ENCODE measurements at regions not wholly inside any gene's neighbourhood (a gene's known extent, or its start where the extent isn't known, plus 50 kb on each side); places are given as distances from the start of the nearest gene placed in this dataset.

DNA sequence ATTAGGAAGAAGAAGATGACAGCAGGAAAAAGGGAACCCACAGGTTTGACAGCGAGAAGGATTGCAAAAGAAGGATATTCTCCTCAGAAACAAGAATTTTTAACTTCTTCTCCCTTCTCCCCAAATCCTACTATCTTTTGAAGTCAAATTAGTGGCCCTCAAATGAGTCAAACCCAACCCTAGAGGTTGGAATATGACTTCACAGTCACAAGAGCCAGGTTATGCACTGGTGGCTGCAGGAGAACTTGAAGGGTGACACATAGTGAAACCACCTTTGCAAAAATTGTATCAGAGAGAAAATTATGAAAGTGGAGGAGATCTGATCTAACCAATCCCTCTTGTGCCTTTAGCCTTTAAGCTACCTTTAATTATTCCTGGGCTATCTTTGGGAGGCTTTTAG lies 386.2 kb upstream of the CCDC196 start:
- TF ChIP-seq, protein P1, sequence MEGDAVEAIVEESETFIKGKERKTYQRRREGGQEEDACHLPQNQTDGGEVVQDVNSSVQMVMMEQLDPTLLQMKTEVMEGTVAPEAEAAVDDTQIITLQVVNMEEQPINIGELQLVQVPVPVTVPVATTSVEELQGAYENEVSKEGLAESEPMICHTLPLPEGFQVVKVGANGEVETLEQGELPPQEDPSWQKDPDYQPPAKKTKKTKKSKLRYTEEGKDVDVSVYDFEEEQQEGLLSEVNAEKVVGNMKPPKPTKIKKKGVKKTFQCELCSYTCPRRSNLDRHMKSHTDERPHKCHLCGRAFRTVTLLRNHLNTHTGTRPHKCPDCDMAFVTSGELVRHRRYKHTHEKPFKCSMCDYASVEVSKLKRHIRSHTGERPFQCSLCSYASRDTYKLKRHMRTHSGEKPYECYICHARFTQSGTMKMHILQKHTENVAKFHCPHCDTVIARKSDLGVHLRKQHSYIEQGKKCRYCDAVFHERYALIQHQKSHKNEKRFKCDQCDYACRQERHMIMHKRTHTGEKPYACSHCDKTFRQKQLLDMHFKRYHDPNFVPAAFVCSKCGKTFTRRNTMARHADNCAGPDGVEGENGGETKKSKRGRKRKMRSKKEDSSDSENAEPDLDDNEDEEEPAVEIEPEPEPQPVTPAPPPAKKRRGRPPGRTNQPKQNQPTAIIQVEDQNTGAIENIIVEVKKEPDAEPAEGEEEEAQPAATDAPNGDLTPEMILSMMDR (IDR thresholded peaks at IDR 0.05 in 8 of 11, conservative IDR thresholded peaks at IDR 0.05 in 3 of 11), result no peak
- TF ChIP-seq POLR2A (IDR thresholded peaks at IDR 0.05) (no peak), POLR2AphosphoS5 (IDR thresholded peaks at IDR 0.05) (no peak)
